HG03558 (cell line): ENCODE measurements at regions not wholly inside any gene's neighbourhood (a gene's known extent, or its start where the extent isn't known, plus 50 kb on each side); places are given as distances from the start of the nearest gene placed in this dataset.
"Not testable (repeated sequence)": the region's sequence is repeated elsewhere in the genome, so short reads cannot be mapped to it uniquely, and the experiment has no call there.

Experiments used
- ATAC-seq: cut with Tn5 transposase; IDR thresholded peaks from one replicate; pipeline ENCODE4 v1.9.1; 2021; ENCODE audit warnings: moderate number of reproducible peaks; ENCODE audit not compliant: unreplicated experiment; ENCODE audit errors: extremely low read depth

DNA sequence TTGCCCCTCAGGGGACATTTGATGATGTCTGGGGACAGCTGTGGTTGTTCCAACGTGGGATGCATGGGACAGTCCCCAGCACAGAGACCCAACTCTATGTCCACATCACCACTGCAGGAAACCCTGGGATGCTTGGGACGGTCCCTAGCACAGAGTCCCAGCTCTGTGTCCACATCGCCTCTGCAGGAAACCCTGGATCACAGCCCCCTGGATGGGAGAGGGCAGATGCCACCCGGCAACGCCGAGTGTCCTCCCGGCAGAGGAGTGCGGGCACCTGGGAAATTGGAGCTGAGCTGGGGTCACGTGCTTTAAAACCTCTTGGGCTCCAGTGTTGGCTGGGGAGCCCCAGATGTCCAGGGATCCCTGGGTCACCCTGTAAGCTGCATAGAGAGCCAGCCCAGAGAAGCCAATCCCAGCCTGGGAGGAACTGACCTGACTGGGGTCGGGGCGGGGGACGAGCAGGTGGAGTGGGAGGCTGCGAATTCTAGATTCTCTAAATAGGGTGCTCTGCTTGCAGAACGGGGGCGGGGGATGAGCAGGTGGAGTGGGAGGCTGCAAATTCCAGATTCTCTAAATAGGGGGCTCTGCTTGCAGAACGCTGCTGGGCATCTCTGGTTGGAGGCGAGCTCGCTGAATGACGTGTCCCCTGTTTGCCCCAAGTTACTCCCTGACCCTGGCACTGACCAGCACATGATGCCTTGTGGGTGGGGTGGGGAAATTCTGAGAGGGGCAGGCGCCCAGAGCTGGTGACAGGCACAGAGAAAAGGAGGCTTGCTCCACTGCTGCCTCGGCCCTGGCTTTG, 1197.8 kb downstream of the BRD1 start:
- ATAC-seq: no peak

GRCh38 chr22:48628891-48629543, 1198.7 kb downstream of the BRD1 start:
- no peak for ATAC-seq

DNA sequence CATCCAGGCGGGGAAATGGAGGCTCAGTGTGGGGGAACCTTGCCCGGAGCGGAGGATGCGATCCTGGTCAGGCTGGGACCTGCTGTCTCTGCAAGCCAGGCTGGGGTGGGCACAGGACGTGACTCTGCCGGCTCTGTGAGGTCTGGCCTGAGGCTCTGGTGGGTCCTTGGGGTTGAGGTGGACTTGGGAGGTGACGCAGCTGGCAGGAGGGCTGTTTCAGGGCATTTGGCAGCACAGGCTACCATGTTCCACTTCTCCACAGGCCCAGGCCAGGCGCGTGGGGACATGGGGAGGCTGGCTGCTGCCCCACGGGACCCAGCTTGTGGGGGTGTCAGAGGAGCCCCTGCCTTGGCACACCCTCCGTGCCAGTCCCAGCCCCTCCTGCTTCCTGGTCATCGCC, 1199.7 kb downstream of the BRD1 start:
- no peak for ATAC-seq

DNA sequence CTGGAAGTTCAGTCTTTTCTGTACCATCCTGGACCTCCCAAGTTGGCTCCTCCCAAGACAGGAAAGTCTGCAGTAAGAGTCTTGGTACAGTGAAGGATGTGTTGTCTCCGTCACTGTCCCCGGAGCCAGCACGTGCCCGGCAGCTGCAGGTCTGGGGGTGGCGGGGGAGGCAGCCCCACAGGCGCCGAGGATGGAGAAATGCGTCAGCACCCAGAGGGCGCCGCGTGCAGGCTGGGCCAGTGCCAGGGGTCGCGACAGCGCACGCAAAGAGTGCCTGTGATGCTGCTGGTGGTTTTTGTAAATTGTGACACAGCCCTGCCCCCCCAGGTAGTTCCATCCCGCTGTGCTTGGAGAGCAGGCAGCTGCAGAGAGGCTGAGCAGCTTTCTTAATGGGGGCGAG, 1200.5 kb downstream of the BRD1 start:
- no peak for ATAC-seq

DNA sequence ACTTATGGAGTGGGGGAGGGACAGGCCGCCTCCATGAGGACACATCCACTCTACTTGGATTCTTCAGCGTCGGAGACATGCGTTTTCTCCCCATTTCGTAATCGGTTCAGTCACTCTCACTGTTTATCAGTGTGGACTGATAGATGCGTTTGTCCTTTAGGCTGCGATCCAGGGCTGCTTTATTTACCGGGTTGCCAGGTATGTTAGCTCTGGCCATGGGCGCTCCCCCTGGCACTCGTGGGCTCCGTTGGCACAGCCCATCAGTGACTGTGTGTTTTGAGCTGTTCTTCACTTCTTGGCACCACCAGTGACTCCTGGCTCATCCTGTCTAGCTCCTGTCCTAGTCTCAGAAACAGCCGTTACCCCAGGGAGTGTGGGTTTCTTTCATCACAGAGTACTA, 1203.3 kb downstream of the BRD1 start:
- ATAC-seq: no peak

GRCh38 chr22:48622891-48623545, 1204.7 kb downstream of the BRD1 start:
- no peak for ATAC-seq

DNA sequence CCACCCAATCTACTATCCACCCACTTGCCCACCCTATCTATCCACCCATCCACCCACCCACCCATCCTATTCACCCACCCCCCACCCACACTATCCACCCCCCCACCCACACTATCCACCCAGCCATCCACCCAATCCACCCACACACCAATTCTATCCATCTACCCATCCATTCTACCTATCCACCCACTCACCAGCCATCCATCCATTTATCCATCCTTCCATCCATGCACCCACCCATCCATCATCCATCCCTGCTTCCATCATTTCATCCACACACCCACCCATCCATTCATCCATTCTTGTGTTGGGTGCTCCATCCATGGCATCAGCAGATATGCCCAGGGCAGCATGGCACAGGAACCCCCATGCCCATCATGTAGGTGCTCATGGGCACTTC, 1206.6 kb downstream of the BRD1 start:
- no peak for ATAC-seq

- ATAC-seq: not testable (repeated sequence)
Measured at GRCh38 chr22:48620460-48620859, 1207.2 kb downstream of the BRD1 start.

DNA sequence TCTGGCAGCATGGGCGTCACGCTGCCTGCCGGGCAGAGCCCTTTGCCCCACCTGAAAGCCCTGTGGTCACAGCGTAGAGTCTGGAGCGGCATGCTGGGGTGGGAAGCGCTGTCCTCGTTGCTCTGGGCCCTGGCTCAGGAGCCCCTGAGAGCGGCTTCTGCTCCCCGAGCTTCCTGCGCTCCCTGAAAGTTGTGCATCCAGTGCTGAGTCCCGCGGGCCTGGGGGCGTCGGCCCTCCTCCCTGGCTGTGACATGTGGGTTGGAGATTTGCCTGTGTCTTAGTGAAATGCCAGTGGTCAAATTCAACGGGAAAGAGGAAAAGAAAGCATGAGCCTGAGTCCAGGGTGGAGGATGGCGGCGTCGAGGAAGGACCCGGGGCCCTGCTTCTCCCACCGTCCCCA, 1208.0 kb downstream of the BRD1 start:
- no peak for ATAC-seq

DNA sequence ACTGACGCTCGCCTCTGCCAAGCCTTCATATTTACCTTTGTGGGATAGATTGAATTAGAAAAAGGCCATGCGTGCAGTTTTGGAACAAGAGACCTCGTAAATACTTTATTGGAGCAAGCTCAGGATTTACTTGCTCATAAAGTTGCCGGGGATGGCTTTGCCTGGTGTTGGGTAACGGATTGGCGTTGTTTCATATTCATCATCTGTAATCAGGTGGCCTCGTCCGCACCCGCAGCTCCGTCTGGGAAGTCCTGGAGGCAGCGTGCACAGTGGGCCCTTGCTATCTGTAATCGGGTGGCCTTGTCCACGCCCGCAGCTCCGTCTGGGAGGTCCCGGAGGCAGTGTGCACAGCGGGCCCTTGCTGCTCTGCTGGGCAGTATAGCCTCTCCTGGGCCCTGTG, 1209.3 kb downstream of the BRD1 start:
- no peak for ATAC-seq

GRCh38 chr22:48616656-48617055, 1211.0 kb downstream of the BRD1 start:
- no peak for ATAC-seq

GRCh38 chr22:48615171-48616008, 1212.3 kb downstream of the BRD1 start:
- ATAC-seq: no peak

DNA sequence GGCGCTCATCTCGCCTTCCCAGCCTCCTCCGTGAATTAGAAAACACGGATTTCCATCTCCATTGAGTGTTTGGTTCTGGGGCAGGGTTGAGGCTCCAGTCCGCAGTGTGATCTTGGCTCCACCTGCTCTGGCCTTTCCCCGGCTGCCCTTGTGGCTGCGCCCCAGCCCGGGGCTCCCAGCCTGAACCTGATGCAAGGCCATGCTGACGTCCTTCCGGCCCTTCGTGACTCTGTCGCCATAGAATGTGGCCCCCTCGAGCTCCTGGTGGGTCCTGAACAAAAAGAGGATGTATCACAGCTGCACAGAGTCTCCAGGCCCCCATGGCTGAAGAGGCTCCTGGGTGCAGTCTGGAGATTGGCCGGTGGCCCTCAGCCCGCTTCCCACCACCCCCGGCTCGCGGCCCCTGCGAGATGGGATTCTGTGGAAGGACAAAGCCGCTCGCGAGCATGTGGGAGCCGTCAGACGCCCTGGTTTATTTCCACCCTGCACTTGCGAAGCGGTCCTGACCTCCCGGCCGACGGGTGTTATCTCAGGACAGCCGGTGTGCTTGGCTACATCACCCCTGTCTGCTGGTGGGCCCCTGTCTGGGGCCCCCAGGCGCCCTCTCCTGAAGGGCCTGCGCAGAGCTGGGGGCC, 1214.0 kb downstream of the BRD1 start:
- ATAC-seq: no peak

- ATAC-seq: no peak
Measured at GRCh38 chr22:48612077-48612995, 1215.3 kb downstream of the BRD1 start.

DNA sequence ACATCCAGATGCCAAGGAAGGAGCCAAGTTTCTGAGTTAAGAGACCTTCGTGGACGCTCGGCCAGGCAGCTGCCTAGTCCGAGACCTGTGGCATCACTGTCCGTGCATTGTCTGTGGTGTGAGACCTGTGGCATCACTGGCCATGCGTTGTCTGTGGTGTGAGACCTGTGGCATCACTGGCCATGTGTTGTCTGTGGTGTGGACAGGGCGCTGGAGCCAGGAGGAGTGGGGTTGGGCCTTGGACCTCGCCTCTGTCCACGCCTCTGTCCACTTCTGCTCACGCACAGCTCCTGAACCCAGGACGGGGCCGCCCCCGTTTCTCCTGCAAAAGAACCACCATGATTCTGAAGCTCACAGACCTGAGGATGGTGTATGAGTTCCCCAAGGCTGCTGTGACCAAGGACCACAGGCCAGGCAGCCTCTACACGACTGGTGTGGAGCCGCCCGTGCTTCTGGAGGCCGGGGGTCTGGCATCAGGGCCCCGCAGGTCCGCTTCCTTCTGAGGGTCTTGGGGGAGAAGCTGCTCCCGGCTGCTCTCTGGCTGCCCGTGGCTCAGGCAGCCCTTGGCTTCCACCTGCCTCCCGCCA, 1218.3 kb downstream of the BRD1 start:
- no peak for ATAC-seq

- no peak for ATAC-seq
Measured at GRCh38 chr22:48607901-48608662, 1219.6 kb downstream of the BRD1 start.

DNA sequence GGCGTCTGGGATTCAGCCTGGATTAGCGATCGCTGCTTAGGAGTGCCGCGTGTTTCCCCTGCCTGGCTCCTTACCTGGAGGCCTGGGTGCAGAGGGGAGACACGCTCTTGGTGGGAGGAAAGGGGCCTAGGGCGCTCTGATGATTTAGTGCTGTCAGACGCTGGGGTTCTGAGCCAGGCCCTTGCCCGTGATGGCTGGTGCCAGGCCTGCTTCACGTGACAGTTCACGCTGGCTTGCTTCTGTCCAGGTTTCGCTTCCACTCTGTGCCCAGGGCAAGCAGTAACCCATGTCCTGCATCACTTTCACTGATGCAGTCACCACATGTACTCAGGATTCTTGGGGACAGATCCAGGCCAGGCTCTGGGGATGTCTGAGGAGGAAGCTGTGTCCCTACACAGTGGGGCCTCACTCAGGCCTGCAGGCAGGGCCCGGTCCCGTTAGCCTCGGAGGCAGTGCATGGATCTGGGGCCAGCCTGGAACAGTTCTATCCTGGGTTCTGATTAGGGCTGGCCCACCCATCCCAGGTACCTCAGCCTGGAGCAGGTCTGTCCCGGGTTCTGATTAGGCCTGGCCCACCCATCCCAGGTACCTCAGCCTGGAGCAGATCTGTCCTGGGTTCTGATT, 1220.9 kb downstream of the BRD1 start:
- no peak for ATAC-seq
